ENCODE measurements at regions not wholly inside any gene's neighbourhood (a gene's known extent, or its start where the extent isn't known, plus 50 kb on each side); places are given as distances from the start of the nearest gene placed in this dataset.

GRCh38 chr17:55584055-55584685, 72.9 kb upstream of the SMIM36 start:
- Histone ChIP-seq H3K9ac (ENCODE audit: insufficient read depth, low read length, poor library complexity, severe bottlenecking) (no peak overlapping the region), H3K36me3 (replicated peaks in 1 of 2; ENCODE audit: control insufficient read depth in 1 of 2, insufficient read depth in 2 of 2, low read length in 2 of 2) (no peaks in the 10 kb centered on the region), H3K4me1 (ENCODE audit: control insufficient read depth in 1 of 2, insufficient read depth in 2 of 2, low read length in 2 of 2) (peaks cover 26 to 37% of the 10 kb centered on the region in 2 donors), H3K4me2 (replicated peaks; ENCODE audit: extremely low read depth, low read length, poor library complexity, severe bottlenecking) (peak overlapping the region; percentile 66), H2AFZ (ENCODE audit: insufficient read depth, low read depth, low read length, poor library complexity, severe bottlenecking) (peak overlapping the region; percentile 11), H3K79me2 (ENCODE audit: insufficient read depth, low read length) (no peaks in the 10 kb centered on the region), H3K27ac (ENCODE audit: low read depth in 1 of 2, low read length in 2 of 2) (peak overlapping the region in 1 of 2 donors; percentile 42), H3K9me3 (replicated peaks in 1 of 2; ENCODE audit: control insufficient read depth in 1 of 2, insufficient read depth in 1 of 2, low read length in 2 of 2) (no peaks in the 10 kb centered on the region), H4K20me1 (ENCODE audit: insufficient read depth, low read length) (no peaks in the 10 kb centered on the region), H3K4me3 (replicated peaks in 1 of 3; ENCODE audit: low read depth in 2 of 3, low read length in 3 of 3) (peak overlapping the region in 1 of 3 experiments; percentile 58), H3K27me3 (ENCODE audit: control insufficient read depth in 2 of 2, insufficient read depth in 2 of 2, low read length in 2 of 2) (no peaks in the 10 kb centered on the region)
- intact Hi-C loops (cut with micrococcal nuclease), result loop anchor here in 1 of 2 donors (10.0 kb wide), 1 partner anchor 81 kb away; no protein-coding TSS in a partner anchor
- peak overlapping the region in 1 of 2 donors; percentile 73 for H3K4me3 Mint-ChIP-seq
- peak; percentile 46 to 79 (median 72) for DNase-seq
- peaks cover 0 to 1% (median 0%) of the 10 kb centered on the region in 3 donors for H3K27me3 Mint-ChIP-seq (ENCODE audit: low read depth in 3 of 3)
- no CpG with 5 or more reads among the region's 2 CpGs for WGBS (ENCODE audit: insufficient coverage)
- peaks cover 0 to 4% of the 10 kb centered on the region in 2 donors for H3K36me3 Mint-ChIP-seq
- peaks cover 33% of the 10 kb centered on the region for H3K4me1 Mint-ChIP-seq
- TF ChIP-seq CTCF (IDR thresholded peaks at IDR 0.05), result no peak
- peak overlapping the region; percentile 77 to 95 (median 88) for H3K27ac Mint-ChIP-seq
- peaks cover 0 to 6% (median 0%) of the 10 kb centered on the region in 7 donors for H3K9me3 Mint-ChIP-seq

- Histone ChIP-seq H4K20me1 (ENCODE audit: insufficient read depth, low read length) (no peaks in the 10 kb centered on the region), H3K27ac (ENCODE audit: low read depth in 1 of 2, low read length in 2 of 2) (no peak overlapping the region), H2AFZ (ENCODE audit: insufficient read depth, low read depth, low read length, poor library complexity, severe bottlenecking) (no peak overlapping the region), H3K4me2 (replicated peaks; ENCODE audit: extremely low read depth, low read length, poor library complexity, severe bottlenecking) (no peak overlapping the region), H3K9me3 (replicated peaks in 1 of 2; ENCODE audit: control insufficient read depth in 1 of 2, insufficient read depth in 1 of 2, low read length in 2 of 2) (no peaks in the 10 kb centered on the region), H3K36me3 (replicated peaks in 1 of 2; ENCODE audit: control insufficient read depth in 1 of 2, insufficient read depth in 2 of 2, low read length in 2 of 2) (no peaks in the 10 kb centered on the region), H3K27me3 (ENCODE audit: control insufficient read depth in 2 of 2, insufficient read depth in 2 of 2, low read length in 2 of 2) (no peaks in the 10 kb centered on the region), H3K4me1 (ENCODE audit: control insufficient read depth in 1 of 2, insufficient read depth in 2 of 2, low read length in 2 of 2) (peaks cover 27 to 42% of the 10 kb centered on the region in 2 donors), H3K4me3 (replicated peaks in 1 of 3; ENCODE audit: low read depth in 2 of 3, low read length in 3 of 3) (no peak overlapping the region), H3K9ac (ENCODE audit: insufficient read depth, low read length, poor library complexity, severe bottlenecking) (no peak overlapping the region), H3K79me2 (ENCODE audit: insufficient read depth, low read length) (no peaks in the 10 kb centered on the region)
- Mint-ChIP-seq H3K27me3 (ENCODE audit: low read depth in 3 of 3) (peaks cover 0 to 1% (median 0%) of the 10 kb centered on the region in 3 donors), H3K27ac (peak overlapping the region in 3 of 7 donors; percentile 21 to 56 (median 33)), H3K4me3 (no peak overlapping the region), H3K9me3 (peaks cover 0 to 6% (median 0%) of the 10 kb centered on the region in 7 donors), H3K4me1 (peaks cover 35% of the 10 kb centered on the region), H3K36me3 (peaks cover 0 to 4% of the 10 kb centered on the region in 2 donors)
- no peak for DNase-seq
- TF ChIP-seq CTCF (IDR thresholded peaks at IDR 0.05), result no peak
- intact Hi-C loops (cut with micrococcal nuclease), result loop anchor here in 1 of 2 donors (10.0 kb wide), 1 partner anchor 82 kb away; no protein-coding TSS in a partner anchor
- WGBS (ENCODE audit: insufficient coverage), result 100% methylated on average over 2 of the region's 4 CpGs
Measured at GRCh38 chr17:55582897-55583296, 71.6 kb upstream of the SMIM36 start.
